Thyroid gland (tissue), 4 donors: ENCODE measurements at regions not wholly inside any gene's neighbourhood (a gene's known extent, or its start where the extent isn't known, plus 50 kb on each side); places are given as distances from the start of the nearest gene placed in this dataset.

Experiments
- POLR2A ChIP-seq, 2 donors: fragments of 450-650 bp; IDR thresholded peaks; one replicate each; pipeline ENCODE4 v1.6.1; 2017; ENCODE audit warnings: antibody characterized with exemption in 2 of 2, mild to moderate bottlenecking in 2 of 2, moderate library complexity in 1 of 2
- TF ChIP-seq, protein P1 (sequence below), 6 experiments: fragments of 200-600 bp in 3 of 6; fragments of 450-650 bp in 3 of 6; sonication (generic) in 3 of 6; IDR thresholded peaks; one replicate each; pipeline ENCODE4 v1.5.1; 2016 to 2019; ENCODE audit warnings: antibody characterized with exemption in 6 of 6, mild to moderate bottlenecking in 2 of 6, inconsistent platforms in 1 of 6, moderate library complexity in 1 of 6

DNA sequence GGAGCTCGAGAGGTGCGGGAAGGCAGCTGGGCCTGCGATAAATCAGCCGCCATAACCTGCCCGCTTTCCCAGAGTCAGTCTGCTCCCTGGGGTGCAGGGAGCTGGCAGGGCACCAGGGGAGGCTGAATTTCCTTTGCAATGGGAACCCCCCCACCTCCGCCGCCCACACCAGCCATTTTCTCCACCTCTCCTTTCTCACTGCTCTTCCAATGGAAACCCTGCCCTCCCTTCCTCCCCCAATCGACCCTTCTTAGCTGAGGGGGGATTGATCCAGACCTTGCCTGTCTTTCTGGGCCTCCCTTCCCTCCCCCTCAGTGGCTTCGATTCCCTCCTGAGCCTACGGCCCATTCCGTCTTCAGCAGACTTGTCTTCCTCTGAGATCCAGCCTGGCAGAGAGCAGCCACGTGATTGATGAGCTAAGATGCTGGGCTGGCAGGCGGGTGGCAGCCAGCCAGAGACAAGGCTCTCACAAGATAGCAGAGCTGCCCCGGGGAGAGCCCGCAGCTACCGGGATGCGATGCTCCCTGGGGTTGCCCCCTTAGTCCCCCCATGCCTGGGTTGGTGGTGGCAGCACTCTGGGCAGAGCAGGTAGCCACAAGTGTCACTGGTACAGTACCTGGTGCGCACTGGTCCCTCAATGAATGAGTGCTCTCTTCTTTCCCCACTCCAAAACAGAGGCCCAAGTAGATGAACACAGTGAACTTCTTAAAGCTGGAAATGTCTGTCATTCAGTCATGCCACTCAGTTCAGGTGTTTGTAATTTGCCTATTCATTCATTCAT is 53.7 kb upstream of the FABP6 start:
- TF ChIP-seq, protein P1, sequence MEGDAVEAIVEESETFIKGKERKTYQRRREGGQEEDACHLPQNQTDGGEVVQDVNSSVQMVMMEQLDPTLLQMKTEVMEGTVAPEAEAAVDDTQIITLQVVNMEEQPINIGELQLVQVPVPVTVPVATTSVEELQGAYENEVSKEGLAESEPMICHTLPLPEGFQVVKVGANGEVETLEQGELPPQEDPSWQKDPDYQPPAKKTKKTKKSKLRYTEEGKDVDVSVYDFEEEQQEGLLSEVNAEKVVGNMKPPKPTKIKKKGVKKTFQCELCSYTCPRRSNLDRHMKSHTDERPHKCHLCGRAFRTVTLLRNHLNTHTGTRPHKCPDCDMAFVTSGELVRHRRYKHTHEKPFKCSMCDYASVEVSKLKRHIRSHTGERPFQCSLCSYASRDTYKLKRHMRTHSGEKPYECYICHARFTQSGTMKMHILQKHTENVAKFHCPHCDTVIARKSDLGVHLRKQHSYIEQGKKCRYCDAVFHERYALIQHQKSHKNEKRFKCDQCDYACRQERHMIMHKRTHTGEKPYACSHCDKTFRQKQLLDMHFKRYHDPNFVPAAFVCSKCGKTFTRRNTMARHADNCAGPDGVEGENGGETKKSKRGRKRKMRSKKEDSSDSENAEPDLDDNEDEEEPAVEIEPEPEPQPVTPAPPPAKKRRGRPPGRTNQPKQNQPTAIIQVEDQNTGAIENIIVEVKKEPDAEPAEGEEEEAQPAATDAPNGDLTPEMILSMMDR (IDR thresholded peaks at IDR 0.05): no peak
- TF ChIP-seq POLR2A (IDR thresholded peaks at IDR 0.05): no peak
